GM23338 (cell line): ENCODE measurements at regions not wholly inside any gene's neighbourhood (a gene's known extent, or its start where the extent isn't known, plus 50 kb on each side); places are given as distances from the start of the nearest gene placed in this dataset.

Experiments used
- ATAC-seq: fragments of 200-7000 bp; cut with Tn5 transposase; 3 replicates; pipeline ENCODE4 v1.9.1; 2020
- DNase-seq: peaks from one replicate; pipeline ENCODE4 v3.0.0-alpha.2; 2015; ENCODE audit warnings: low spot score
- H2AFZ ChIP-seq: fragments of 200-600 bp; sonication (generic); 2 replicates; pipeline ENCODE4 v1.8.0; 2016; ENCODE audit warnings: antibody characterized with exemption, mild to moderate bottlenecking, moderate library complexity
- H3F3A ChIP-seq: fragments of 200-600 bp; sonication (generic); replicated peaks from 2 replicates; pipeline ENCODE4 v1.8.0; 2017; ENCODE audit warnings: antibody characterized with exemption, mixed run types, low read depth
- H3K27ac ChIP-seq: fragments of 200-600 bp; sonication (generic); 2 replicates; pipeline ENCODE4 v1.6.1; 2016; ENCODE audit warnings: low read depth
- H3K27me3 ChIP-seq: fragments of 200-600 bp; sonication (generic); 2 replicates; pipeline ENCODE4 v1.8.0; 2016; ENCODE audit warnings: mild to moderate bottlenecking, mixed run types, moderate library complexity; ENCODE audit not compliant: insufficient read depth
- H3K36me3 ChIP-seq: fragments of 200-600 bp; sonication (generic); 2 replicates; pipeline ENCODE4 v1.8.0; 2016; ENCODE audit warnings: mild to moderate bottlenecking; ENCODE audit not compliant: insufficient read depth
- H3K4me1 ChIP-seq: fragments of 200-600 bp; sonication (generic); 2 replicates; pipeline ENCODE4 v1.8.0; 2016; ENCODE audit warnings: mild to moderate bottlenecking, moderate library complexity; ENCODE audit not compliant: insufficient read depth
- H3K4me2 ChIP-seq: fragments of 200-600 bp; sonication (generic); 2 replicates; pipeline ENCODE4 v1.7.1; 2017; ENCODE audit warnings: mixed run types
- H3K4me3 ChIP-seq: fragments of 200-600 bp; sonication (generic); 2 replicates; pipeline ENCODE4 v1.6.1; 2016; ENCODE audit warnings: mixed run types
- H3K79me2 ChIP-seq: fragments of 200-600 bp; sonication (generic); replicated peaks from 2 replicates; pipeline ENCODE4 v1.8.0; 2017; ENCODE audit warnings: mild to moderate bottlenecking; ENCODE audit not compliant: insufficient read depth
- H3K9me2 ChIP-seq: fragments of 200-600 bp; sonication (generic); 2 replicates; pipeline ENCODE4 v1.8.0; 2017; ENCODE audit not compliant: insufficient read depth
- H4K20me1 ChIP-seq: fragments of 200-600 bp; sonication (generic); replicated peaks from 2 replicates; pipeline ENCODE4 v1.8.0; 2017; ENCODE audit warnings: mild to moderate bottlenecking; ENCODE audit not compliant: insufficient read depth
- H3K27ac Mint-ChIP-seq: 2 replicates; pipeline ENCODE4 v1.8.0; 2020; ENCODE audit warnings: inconsistent platforms, mild to moderate bottlenecking, moderate library complexity, mixed read lengths
- H3K27me3 Mint-ChIP-seq: 3 replicates; pipeline ENCODE4 v1.8.0; 2022; ENCODE audit warnings: low read depth, mild to moderate bottlenecking, moderate library complexity, mixed read lengths, inconsistent platforms; ENCODE audit not compliant: insufficient read depth, poor library complexity
- H3K36me3 Mint-ChIP-seq: 3 replicates; pipeline ENCODE4 v1.8.0; 2021; ENCODE audit warnings: low read depth, mild to moderate bottlenecking, inconsistent platforms, moderate library complexity, mixed read lengths
- H3K4me1 Mint-ChIP-seq: 3 replicates; pipeline ENCODE4 v1.8.0; 2020; ENCODE audit warnings: mild to moderate bottlenecking, inconsistent platforms, mixed read lengths
- H3K4me3 Mint-ChIP-seq: 3 replicates; pipeline ENCODE4 v1.8.0; 2021; ENCODE audit warnings: moderate library complexity, mild to moderate bottlenecking, inconsistent platforms, mixed read lengths
- H3K9me3 Mint-ChIP-seq: 3 replicates; pipeline ENCODE4 v1.8.0; 2020; ENCODE audit warnings: moderate library complexity, mild to moderate bottlenecking, inconsistent platforms, mixed read lengths
- CREB1 ChIP-seq: fragments of 250-450 bp; sonication (Bioruptor Pico); IDR thresholded peaks from 2 replicates; pipeline ENCODE4 v1.5.0; 2020; ENCODE audit warnings: low read depth, mild to moderate bottlenecking, moderate library complexity
- ETS1 ChIP-seq: IDR thresholded peaks from 2 replicates; pipeline ENCODE4 v1.6.1; 2016; ENCODE audit warnings: antibody characterized with exemption
- EZH2 ChIP-seq: fragments of 200-600 bp; sonication (generic); IDR thresholded peaks from one replicate; pipeline ENCODE4 v1.8.0; 2017; ENCODE audit warnings: antibody characterized with exemption, mild to moderate bottlenecking, low read depth; ENCODE audit not compliant: unreplicated experiment
- EZH2phosphoT487 ChIP-seq: fragments of 200-600 bp; sonication (generic); IDR thresholded peaks from one replicate; pipeline ENCODE4 v1.8.1; 2018; ENCODE audit warnings: antibody characterized with exemption; ENCODE audit not compliant: unreplicated experiment
- NANOG ChIP-seq: IDR thresholded peaks from 2 replicates; pipeline ENCODE4 v1.6.1; 2016; ENCODE audit warnings: antibody characterized with exemption, borderline replicate concordance
- POLR2AphosphoS5 ChIP-seq: IDR thresholded peaks from 2 replicates; pipeline ENCODE4 v1.6.1; 2016; ENCODE audit warnings: antibody characterized with exemption, low read depth
- STAT1 ChIP-seq: IDR thresholded peaks from one replicate; pipeline ENCODE4 v1.6.1; 2016; ENCODE audit warnings: antibody characterized with exemption; ENCODE audit not compliant: unreplicated experiment
- ZNF114 ChIP-seq: fragments of 250-450 bp; sonication (Bioruptor Pico); IDR thresholded peaks from 2 replicates; pipeline ENCODE4 v1.5.0; 2020; ENCODE audit warnings: mild to moderate bottlenecking, moderate library complexity
- ZNF462 ChIP-seq: fragments of 250-450 bp; sonication (Bioruptor Pico); IDR thresholded peaks from 2 replicates; pipeline ENCODE4 v1.5.0; 2020; ENCODE audit warnings: mild to moderate bottlenecking, moderate library complexity
- TF ChIP-seq, protein P1 (sequence below): IDR thresholded peaks from one replicate; pipeline ENCODE4 v1.6.1; 2018; ENCODE audit warnings: antibody characterized with exemption; ENCODE audit not compliant: unreplicated experiment

DNA sequence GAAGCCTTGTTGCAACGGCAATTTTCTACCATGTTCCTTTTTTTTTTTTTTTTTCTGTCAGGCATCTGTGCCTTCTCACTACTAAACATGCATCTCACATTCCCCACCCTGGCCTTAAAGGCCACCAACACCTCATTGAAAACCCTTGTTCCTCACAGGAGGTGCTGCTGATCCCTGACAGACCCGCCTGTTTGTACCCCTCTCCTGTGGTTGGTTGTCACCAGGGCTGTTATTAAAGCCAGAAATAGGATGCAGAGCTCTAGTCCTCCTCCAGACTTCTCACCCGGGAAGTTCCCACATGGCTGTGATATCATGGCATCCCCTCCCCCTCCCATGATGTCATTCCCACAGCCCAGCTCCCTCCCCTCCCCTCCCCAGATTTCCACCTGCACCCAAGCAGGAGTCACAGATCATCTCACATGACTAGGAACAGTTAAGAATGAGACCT, 302.8 kb upstream of the NCAM1 start:
- no peak for DNase-seq
- Mint-ChIP-seq H3K36me3 (no peaks in the 10 kb centered on the region), H3K9me3 (no peaks in the 10 kb centered on the region; the same call in 2 of the 3 replicates), H3K27me3 (peaks cover 2% of the 10 kb centered on the region), H3K27ac (no peak overlapping the region), H3K4me1 (no peaks in the 10 kb centered on the region), H3K4me3 (no peak overlapping the region)
- no peak for ATAC-seq
- H3K27ac ChIP-seq = no peak overlapping the region
- H3F3A ChIP-seq = no peaks in the 10 kb centered on the region
- no peak for TF ChIP-seq ZNF114 (CRISPR knock-in tag)
- no peak for TF ChIP-seq POLR2AphosphoS5
- no peak for TF ChIP-seq ZNF462 (CRISPR knock-in tag)
- TF ChIP-seq STAT1 = no peak
- no peak for TF ChIP-seq CREB1 (CRISPR knock-in tag)
- no peak for TF ChIP-seq EZH2
- TF ChIP-seq NANOG = no peak
- TF ChIP-seq, protein P1, sequence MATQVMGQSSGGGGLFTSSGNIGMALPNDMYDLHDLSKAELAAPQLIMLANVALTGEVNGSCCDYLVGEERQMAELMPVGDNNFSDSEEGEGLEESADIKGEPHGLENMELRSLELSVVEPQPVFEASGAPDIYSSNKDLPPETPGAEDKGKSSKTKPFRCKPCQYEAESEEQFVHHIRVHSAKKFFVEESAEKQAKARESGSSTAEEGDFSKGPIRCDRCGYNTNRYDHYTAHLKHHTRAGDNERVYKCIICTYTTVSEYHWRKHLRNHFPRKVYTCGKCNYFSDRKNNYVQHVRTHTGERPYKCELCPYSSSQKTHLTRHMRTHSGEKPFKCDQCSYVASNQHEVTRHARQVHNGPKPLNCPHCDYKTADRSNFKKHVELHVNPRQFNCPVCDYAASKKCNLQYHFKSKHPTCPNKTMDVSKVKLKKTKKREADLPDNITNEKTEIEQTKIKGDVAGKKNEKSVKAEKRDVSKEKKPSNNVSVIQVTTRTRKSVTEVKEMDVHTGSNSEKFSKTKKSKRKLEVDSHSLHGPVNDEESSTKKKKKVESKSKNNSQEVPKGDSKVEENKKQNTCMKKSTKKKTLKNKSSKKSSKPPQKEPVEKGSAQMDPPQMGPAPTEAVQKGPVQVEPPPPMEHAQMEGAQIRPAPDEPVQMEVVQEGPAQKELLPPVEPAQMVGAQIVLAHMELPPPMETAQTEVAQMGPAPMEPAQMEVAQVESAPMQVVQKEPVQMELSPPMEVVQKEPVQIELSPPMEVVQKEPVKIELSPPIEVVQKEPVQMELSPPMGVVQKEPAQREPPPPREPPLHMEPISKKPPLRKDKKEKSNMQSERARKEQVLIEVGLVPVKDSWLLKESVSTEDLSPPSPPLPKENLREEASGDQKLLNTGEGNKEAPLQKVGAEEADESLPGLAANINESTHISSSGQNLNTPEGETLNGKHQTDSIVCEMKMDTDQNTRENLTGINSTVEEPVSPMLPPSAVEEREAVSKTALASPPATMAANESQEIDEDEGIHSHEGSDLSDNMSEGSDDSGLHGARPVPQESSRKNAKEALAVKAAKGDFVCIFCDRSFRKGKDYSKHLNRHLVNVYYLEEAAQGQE = no peak
- no peak for TF ChIP-seq ETS1
- TF ChIP-seq EZH2phosphoT487 = no peak
- H3K27me3 ChIP-seq = no peaks in the 10 kb centered on the region
- no peaks in the 10 kb centered on the region for H3K79me2 ChIP-seq
- H3K9me2 ChIP-seq = 0 out of 2 replicates have a peak, but pooled peaks cover 7% of the 10 kb centered on the region
- no peak overlapping the region for H2AFZ ChIP-seq
- H3K4me3 ChIP-seq = no peak overlapping the region
- H4K20me1 ChIP-seq = no peaks in the 10 kb centered on the region
- no peaks in the 10 kb centered on the region for H3K36me3 ChIP-seq
- no peak overlapping the region for H3K4me2 ChIP-seq
- H3K4me1 ChIP-seq = no peaks in the 10 kb centered on the region
